ENCODE measurements at regions not wholly inside any gene's neighbourhood (a gene's known extent, or its start where the extent isn't known, plus 50 kb on each side); places are given as distances from the start of the nearest gene placed in this dataset.

DNA sequence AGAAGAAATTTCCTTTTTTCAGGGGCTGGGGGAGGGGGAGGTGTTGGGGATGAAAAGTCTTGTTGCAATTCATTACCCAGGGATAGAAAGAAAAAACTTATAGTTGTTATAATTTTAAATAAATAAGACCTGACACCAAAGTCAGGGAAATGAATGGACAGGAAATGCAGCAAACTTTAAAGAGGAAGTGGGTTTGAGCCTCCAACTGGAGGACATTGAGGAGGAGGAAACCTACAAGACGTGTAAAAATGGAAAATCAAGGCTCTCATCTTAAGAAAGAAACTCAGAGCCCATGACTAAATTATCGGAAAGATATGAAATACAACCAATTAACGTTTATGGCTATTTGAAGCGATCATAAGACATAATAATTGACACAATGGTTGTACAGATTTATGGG, 54.4 kb downstream of the NIBAN1 start:
- DNase-seq (ENCODE audit: extremely low read depth in 1 of 2, low read depth in 1 of 2): no peak

DNA sequence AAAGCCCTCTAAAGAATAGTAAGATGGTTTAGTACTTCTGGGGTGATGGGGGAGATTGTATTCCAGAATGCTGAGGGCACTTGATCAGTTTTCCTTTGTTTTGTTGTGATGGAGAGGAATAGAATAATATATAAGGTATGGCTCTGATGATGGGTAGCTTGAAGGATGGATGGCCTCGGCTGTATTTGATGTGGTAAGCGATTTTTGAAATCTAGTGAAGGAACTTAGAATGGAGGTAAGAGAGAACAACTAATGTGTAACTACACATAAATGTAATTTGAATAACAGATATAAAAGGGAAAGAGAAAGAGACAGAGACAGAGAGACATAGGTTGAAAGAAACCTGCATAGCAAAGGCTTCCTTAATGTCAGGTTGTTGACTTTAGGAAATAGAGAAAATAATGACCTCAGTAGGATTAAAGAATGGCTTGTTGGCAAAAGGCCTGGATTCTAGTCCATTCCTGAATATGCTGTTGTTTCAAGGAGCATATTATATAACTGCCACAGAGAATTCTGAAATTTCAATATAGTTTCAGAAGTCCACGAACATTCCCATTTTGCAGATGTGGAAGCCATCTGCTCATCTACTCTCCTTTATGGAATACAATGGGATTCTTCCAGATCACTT, 58.7 kb downstream of the NIBAN1 start:
- no peak for DNase-seq (ENCODE audit: extremely low read depth in 1 of 2, low read depth in 1 of 2)

GRCh38 chr1:184914149-184914548, 60.2 kb downstream of the NIBAN1 start:
- DNase-seq (ENCODE audit: extremely low read depth in 1 of 2, low read depth in 1 of 2): no peak

- DNase-seq (ENCODE audit: extremely low read depth in 1 of 2, low read depth in 1 of 2): no peak
These were observed 61.9 kb downstream of the NIBAN1 start for GRCh38 chr1:184912392-184912791.

- DNase-seq (ENCODE audit: extremely low read depth in 1 of 2, low read depth in 1 of 2): no peak
These were observed 62.5 kb downstream of the NIBAN1 start for GRCh38 chr1:184911830-184912229.

GRCh38 chr1:184911103-184911745, 63.1 kb downstream of the NIBAN1 start:
- no peak for DNase-seq (ENCODE audit: extremely low read depth in 1 of 2, low read depth in 1 of 2)

- DNase-seq (ENCODE audit: extremely low read depth in 1 of 2, low read depth in 1 of 2): no peak
These were observed 63.6 kb downstream of the NIBAN1 start for GRCh38 chr1:184910691-184911091.

DNA sequence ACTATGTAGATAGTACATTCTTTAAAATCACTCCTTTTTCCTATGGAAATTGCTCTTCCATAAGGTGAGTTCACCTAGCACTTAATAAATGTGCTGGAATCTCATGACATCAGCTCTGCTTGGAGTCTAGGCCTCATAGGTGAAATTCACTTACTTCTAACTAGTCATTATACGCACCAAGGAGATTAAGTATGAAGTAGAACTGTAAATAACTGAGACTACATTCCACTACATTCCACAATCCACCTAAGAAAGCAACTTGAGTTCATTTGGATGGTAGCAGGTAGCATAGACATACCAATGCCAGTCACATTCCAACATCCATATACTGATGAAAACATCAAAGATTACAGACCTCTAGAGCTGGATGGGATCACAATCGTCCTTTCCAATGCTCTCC, 64.3 kb downstream of the NIBAN1 start:
- DNase-seq (ENCODE audit: extremely low read depth in 1 of 2, low read depth in 1 of 2): no peak

GRCh38 chr1:184909019-184909418, 65.3 kb downstream of the NIBAN1 start:
- no peak for DNase-seq (ENCODE audit: extremely low read depth in 1 of 2, low read depth in 1 of 2)

- no peak for DNase-seq (ENCODE audit: extremely low read depth in 1 of 2, low read depth in 1 of 2)
These were observed 65.8 kb downstream of the NIBAN1 start for GRCh38 chr1:184908506-184908905.

GRCh38 chr1:184907500-184907899, 66.8 kb downstream of the NIBAN1 start:
- no peak for DNase-seq (ENCODE audit: extremely low read depth in 1 of 2, low read depth in 1 of 2)

GRCh38 chr1:184906761-184907160, 67.5 kb downstream of the NIBAN1 start:
- DNase-seq (ENCODE audit: extremely low read depth in 1 of 2, low read depth in 1 of 2): no peak

- DNase-seq (ENCODE audit: extremely low read depth in 1 of 2, low read depth in 1 of 2): no peak
These were observed 68.5 kb downstream of the NIBAN1 start for GRCh38 chr1:184905601-184906322.

DNA sequence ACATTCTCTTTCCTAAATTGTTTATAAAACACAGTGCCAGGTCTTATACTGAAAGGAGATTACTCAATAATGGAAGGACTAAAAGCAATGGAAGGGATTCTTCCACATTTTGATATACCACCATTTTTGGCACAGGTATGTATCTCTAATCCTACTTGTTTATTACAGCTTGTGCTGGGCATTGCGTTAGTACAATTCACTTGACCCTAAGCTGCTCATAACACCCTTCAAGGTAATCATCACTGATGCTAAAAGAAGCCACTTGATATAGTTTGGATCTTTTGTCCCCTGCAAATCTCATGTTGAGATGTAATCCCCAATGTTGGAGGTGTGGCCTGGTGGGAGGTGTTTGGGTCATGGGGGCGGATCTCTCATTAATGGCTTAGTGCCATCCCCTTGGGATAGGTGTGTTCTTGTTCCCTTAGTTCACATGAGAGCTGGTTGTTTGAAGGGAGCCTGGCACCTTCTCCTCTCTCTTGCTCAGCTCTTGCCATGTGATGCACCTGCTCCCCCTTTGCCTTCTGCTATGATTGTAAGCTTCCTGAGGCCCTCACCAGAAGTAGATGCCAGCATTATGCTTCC, 71.1 kb downstream of the NIBAN1 start:
- no peak for DNase-seq (ENCODE audit: extremely low read depth in 1 of 2, low read depth in 1 of 2)

- DNase-seq (ENCODE audit: extremely low read depth in 1 of 2, low read depth in 1 of 2): no peak
These were observed 73.8 kb downstream of the NIBAN1 start for GRCh38 chr1:184900507-184900906.

- DNase-seq (ENCODE audit: extremely low read depth in 1 of 2, low read depth in 1 of 2): no peak
These were observed 78.3 kb downstream of the NIBAN1 start for GRCh38 chr1:184896000-184896399.

- no peak for DNase-seq (ENCODE audit: extremely low read depth in 1 of 2, low read depth in 1 of 2)
These were observed 79.2 kb downstream of the NIBAN1 start for GRCh38 chr1:184895086-184895485.

GRCh38 chr1:184893695-184894094, 80.6 kb downstream of the NIBAN1 start:
- DNase-seq (ENCODE audit: extremely low read depth in 1 of 2, low read depth in 1 of 2): no peak

- DNase-seq (ENCODE audit: extremely low read depth in 1 of 2, low read depth in 1 of 2): no peak
These were observed 82.2 kb downstream of the NIBAN1 start for GRCh38 chr1:184892116-184892515.

- DNase-seq (ENCODE audit: extremely low read depth in 1 of 2, low read depth in 1 of 2): no peak
These were observed 82.9 kb downstream of the NIBAN1 start for GRCh38 chr1:184891440-184891839.

GRCh38 chr1:184890539-184890973, 83.8 kb downstream of the NIBAN1 start:
- no peak for DNase-seq (ENCODE audit: extremely low read depth in 1 of 2, low read depth in 1 of 2)

GRCh38 chr1:184889902-184890301, 84.4 kb downstream of the NIBAN1 start:
- no peak for DNase-seq (ENCODE audit: extremely low read depth in 1 of 2, low read depth in 1 of 2)

All from stimulated activated CD8-positive, alpha-beta memory T cell treated with anti-CD3 and anti-CD28 coated beads, Interleukin-7, amount 100 ng/mL, for 48 hours (primary cell).